HFF-Myc (cell line): ENCODE measurements at regions not wholly inside any gene's neighbourhood (a gene's known extent, or its start where the extent isn't known, plus 50 kb on each side); places are given as distances from the start of the nearest gene placed in this dataset.

Experiments used
- DNase-seq: peaks from one replicate; pipeline ENCODE4 v3.0.0-alpha.2; 2011; ENCODE audit warnings: low read depth; ENCODE audit errors: extremely low read depth
- H3K4me3 ChIP-seq: replicated peaks from 2 replicates; pipeline ENCODE4 v1.5.1; 2011; ENCODE audit warnings: low read depth, mild to moderate bottlenecking, control low read depth, low read length
- TF ChIP-seq, protein P1 (sequence below): IDR thresholded peaks from 2 replicates; pipeline ENCODE4 v1.5.1; 2012; ENCODE audit warnings: mild to moderate bottlenecking, low read depth, low read length, control low read depth; ENCODE audit errors: missing control alignments

DNA sequence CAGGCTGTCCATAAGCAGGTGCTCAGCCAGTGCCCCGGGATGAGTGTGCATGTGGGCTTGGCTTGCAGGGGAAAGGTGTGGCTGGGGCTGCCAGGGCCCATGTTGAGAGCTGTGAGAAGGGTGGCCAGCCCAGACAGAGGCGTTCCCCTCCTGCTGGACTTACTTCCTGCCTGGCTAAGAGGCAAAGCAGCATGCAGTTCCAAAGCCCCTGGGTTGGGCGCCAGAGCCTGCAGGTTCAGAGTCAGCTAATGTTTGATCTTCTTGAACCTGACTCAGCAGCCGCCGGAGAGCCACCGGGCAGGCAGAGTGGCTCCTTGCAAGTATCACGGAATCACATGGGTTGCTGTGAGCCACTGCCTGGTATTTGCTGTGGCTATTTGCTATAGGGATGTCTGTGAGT, 168.4 kb upstream of the MAP1B start:
- DNase-seq = no peak
- TF ChIP-seq, protein P1, sequence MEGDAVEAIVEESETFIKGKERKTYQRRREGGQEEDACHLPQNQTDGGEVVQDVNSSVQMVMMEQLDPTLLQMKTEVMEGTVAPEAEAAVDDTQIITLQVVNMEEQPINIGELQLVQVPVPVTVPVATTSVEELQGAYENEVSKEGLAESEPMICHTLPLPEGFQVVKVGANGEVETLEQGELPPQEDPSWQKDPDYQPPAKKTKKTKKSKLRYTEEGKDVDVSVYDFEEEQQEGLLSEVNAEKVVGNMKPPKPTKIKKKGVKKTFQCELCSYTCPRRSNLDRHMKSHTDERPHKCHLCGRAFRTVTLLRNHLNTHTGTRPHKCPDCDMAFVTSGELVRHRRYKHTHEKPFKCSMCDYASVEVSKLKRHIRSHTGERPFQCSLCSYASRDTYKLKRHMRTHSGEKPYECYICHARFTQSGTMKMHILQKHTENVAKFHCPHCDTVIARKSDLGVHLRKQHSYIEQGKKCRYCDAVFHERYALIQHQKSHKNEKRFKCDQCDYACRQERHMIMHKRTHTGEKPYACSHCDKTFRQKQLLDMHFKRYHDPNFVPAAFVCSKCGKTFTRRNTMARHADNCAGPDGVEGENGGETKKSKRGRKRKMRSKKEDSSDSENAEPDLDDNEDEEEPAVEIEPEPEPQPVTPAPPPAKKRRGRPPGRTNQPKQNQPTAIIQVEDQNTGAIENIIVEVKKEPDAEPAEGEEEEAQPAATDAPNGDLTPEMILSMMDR = no peak

DNA sequence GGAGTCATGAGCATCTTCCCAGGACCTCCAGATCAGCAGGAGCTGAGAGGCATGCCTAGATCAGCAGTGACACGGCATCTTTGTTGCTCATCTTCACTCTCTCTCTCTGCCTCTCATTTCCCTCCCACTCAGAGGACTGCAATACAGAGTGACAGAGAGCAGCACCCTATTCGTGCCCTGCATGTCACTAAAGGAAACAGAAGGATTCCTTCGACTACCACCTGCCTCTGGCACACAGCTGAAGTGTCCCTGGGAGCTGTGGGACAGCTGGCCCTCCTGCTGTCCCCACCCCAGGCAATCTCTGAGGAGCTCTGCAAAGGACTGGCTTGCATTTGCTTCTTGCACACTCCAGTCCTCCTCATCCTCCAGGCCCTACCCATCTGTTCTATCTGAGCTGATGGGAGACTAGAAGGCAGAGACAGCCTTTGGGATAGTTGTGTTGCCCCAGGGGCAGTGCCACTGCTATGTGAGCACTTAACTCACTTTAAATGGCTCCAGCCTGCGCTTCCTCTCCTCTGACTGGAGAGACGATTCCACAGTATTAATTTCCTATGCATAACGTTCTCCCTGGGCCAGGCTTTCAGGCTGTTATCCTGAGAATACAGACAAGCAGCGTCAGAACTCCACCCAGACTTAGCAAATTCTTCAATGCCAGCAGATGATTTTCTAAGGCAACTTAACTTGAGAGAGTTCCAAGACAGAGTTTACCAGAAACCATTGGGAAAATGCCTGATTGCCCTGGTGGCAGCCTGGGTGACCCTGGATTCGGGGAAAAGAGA, 167.6 kb upstream of the MAP1B start:
- TF ChIP-seq, protein P1 = no peak
- no peak for DNase-seq
- no peak overlapping the region for H3K4me3 ChIP-seq

More for the DNA sequence above, 168.4 kb upstream of the MAP1B start:
- no peak overlapping the region for H3K4me3 ChIP-seq

DNA sequence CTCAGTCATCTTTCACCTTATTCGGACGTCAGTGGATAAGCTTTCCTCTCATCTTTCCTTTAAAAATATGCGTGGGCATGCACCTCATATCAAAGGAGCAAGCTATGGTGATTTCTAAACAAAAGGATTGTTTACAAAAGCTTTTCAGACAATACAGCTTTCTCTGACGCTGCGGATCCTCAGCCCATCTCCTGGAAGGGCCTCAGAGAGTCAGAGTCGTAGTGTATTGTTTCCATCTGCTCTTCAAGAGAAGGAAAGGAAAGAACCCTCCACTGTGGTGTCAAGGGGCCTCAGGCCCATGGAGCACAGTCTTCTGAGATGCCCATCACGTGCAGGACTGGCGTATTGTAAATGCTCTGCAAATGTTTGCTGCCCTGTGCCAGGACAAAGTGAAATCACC, 163.4 kb upstream of the MAP1B start:
- no peak for DNase-seq
- TF ChIP-seq, protein P1 = no peak
- no peak overlapping the region for H3K4me3 ChIP-seq

DNA sequence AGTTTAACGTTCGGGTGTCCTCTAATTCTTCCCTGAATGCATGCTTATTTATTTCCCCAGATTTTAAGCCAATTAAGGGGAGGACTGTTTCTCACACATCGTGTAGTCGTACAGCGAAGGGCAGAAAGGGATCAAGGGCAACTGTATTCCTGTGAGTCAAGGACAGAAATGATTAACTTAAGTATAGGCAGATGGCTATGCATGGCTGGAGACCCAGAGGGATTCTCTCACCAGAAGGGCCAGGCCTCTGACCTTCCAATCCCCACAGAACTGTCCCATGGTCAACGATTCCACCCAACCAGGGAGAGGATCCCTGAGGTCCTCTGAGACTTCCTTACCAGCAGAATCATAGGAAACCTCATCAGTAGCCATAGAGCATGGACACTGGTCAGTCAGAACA, 161.8 kb upstream of the MAP1B start:
- H3K4me3 ChIP-seq = no peak overlapping the region
- no peak for DNase-seq
- TF ChIP-seq, protein P1 = no peak

DNA sequence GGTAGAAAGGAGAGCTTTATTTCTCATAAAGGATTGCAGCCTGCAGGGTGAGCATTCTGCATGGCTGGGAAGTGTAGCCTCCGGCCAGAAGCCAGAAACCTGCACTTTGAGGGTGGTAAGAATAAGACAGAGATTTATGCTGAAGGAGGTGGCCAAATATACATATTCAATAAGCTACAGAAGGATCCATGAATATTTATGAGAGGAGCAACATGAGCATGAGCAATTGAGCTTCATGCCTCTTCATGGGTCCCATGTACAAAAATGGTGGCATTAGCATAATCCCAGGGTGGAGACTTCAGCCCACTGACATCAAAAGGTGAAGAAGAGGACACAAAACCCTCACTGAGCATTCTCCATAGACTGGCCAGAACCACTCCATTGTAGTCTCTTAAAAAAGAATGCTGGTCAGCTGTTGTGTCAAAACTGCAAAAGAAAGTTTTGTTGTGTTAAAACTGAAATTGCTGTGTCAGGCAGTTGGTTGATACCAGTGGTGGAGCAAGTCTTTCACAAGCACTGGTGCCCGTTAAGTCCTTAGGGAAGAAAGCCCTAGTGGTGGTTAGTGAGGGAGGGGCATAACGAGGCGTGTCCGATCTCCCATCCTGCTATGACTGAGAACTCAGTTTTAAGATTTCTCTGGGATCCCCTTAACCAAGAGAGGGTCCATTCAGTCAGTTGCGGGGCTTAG, 160.8 kb upstream of the MAP1B start:
- TF ChIP-seq, protein P1 = no peak
- DNase-seq = no peak
- H3K4me3 ChIP-seq = no peak overlapping the region

DNA sequence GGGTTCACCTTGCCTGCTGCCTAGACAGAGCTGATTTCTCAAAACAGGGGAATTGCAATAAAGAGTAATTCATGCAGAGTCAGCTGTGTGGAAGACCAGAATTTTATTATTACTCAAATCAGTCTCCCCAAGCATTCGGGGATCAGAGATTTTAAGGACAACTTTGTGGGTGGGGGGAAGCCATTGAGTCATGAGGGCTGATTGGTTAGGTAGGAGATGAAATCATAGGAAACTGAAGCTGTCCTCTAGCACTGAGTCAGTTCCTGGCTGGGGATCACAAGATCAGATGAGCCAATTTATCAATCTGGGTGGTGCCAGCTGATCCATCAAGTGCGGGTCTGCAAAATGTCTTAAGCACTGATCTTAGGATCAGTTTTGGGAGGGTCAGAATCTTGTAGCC, 159.1 kb upstream of the MAP1B start:
- no peak for DNase-seq
- no peak overlapping the region for H3K4me3 ChIP-seq
- TF ChIP-seq, protein P1 = no peak
